Heart left ventricle (tissue), 16 donors: ENCODE measurements at regions not wholly inside any gene's neighbourhood (a gene's known extent, or its start where the extent isn't known, plus 50 kb on each side); places are given as distances from the start of the nearest gene placed in this dataset.

ENCODE experiments used
- ATAC-seq, 4 donors: fragments of 200-7000 bp; cut with Tn5 transposase; one replicate each; pipeline ENCODE4 v1.9.1; 2020 to 2022; ENCODE audit warnings: moderate library complexity in 4 of 4, mild to moderate bottlenecking in 3 of 4, moderate number of reproducible peaks in 1 of 4
- DNase-seq, 5 donors: peaks; one replicate each; pipeline ENCODE4 v3.0.0-alpha.2; 2020
- H3K27ac ChIP-seq, 12 donors: fragments of 200-600 bp; sonication (generic) in 4 of 12; one replicate each; pipeline versions ENCODE4 v1.5.0 to v1.8.0; 2016 to 2022; ENCODE audit warnings: mild to moderate bottlenecking in 2 of 12
- H3K27me3 ChIP-seq, 9 donors: fragments of 200-600 bp; sonication (generic) in 2 of 9; one replicate each; pipeline versions ENCODE4 v1.5.1 to v1.8.0; 2016 to 2022; ENCODE audit warnings: mild to moderate bottlenecking in 3 of 9
- H3K36me3 ChIP-seq, 9 donors: fragments of 200-600 bp; sonication (generic) in 2 of 9; one replicate each; pipeline versions ENCODE4 v1.5.0 to v1.8.0; 2018 to 2022; ENCODE audit warnings: mild to moderate bottlenecking in 2 of 9
- H3K4me1 ChIP-seq, 12 donors: fragments of 200-600 bp; sonication (generic) in 4 of 12; one replicate each; pipeline versions ENCODE4 v1.5.0 to v1.8.0; 2016 to 2022; ENCODE audit warnings: mild to moderate bottlenecking in 3 of 12
- H3K4me3 ChIP-seq, 12 donors: fragments of 200-600 bp; sonication (generic) in 4 of 12; one replicate each; pipeline versions ENCODE4 v1.5.0 to v1.8.0; 2017 to 2022; ENCODE audit warnings: mild to moderate bottlenecking in 9 of 12, moderate library complexity in 4 of 12
- H3K9me3 ChIP-seq, 12 donors: fragments of 200-600 bp; sonication (generic) in 4 of 12; one replicate each; pipeline versions ENCODE4 v1.5.0 to v1.8.0; 2016 to 2022; ENCODE audit warnings: mild to moderate bottlenecking in 1 of 12
- POLR2A ChIP-seq, 2 donors: fragments of 450-650 bp; IDR thresholded peaks; one replicate each; pipeline ENCODE4 v1.6.1; 2017; ENCODE audit warnings: antibody characterized with exemption in 2 of 2, mild to moderate bottlenecking in 2 of 2, moderate library complexity in 2 of 2
- WGBS, 4 donors: extraction: QIAGEN DNeasy Blood & Tissue Kit in 2 of 4; methylation state at CpG; one replicate each; pipeline versions ENCODE4 v1.1.5 to v1.1.7; 2013 to 2018; 5-methylcytosine and 5-hydroxymethylcytosine counted together
- intact Hi-C, 10 donors: fragments of 100-400 bp; cut with DNase I; formaldehyde crosslinking; loops; one replicate each; pipeline versions ENCODE4 v1.11.1 to v1.14.2; 2022
- TF ChIP-seq, protein P1 (sequence below), 12 donors: fragments of 200-600 bp; sonication (generic) in 4 of 12; IDR thresholded peaks; one replicate each; pipeline versions ENCODE4 v1.5.0 to v1.8.0; 2018 to 2022; ENCODE audit warnings: antibody characterized with exemption in 12 of 12, mild to moderate bottlenecking in 5 of 12
- donor health status: ischemic (EF 13 %, LVEDD 7.1; RV severe dilation, severe dysfunction).
- donor health status: healthy with polysubstance abuse.
- donor health status: DM: no; HTN: yes; CAD: no.
- donor health status: DM: no; HTN: no; CAD: no.
- donor health status: ischemic (EF 25% LVEDD 6.9; RV normal size, moderate dysfunction).
- donor health status: ischemic (EF 25% LVEDD 5.7; RV mildly dilated, moderate dysfunction).
- donor health status: healthy.
- donor health status: DM: yes; HTN: yes; CAD: no.
- donor health status: ischemic (EF 35%, LVEDD 5.7; RV mildly dilated, moderate dysfunction).
- donor health status: nonischemic (EF 11% LVEDD 7.7; RV severe dilation, severe dysfunction).
- donor health status: DM: yes; HTN: yes; CAD: no.
- donor health status: PGD.
- donor health status: ischemic (EF 29% LVEDD 5.4; RV normal size, mild dysfunction).
- donor health status: nonischemic (EF 23%, LVEDD 6.1; RV moderate dilation, normal function).

DNA sequence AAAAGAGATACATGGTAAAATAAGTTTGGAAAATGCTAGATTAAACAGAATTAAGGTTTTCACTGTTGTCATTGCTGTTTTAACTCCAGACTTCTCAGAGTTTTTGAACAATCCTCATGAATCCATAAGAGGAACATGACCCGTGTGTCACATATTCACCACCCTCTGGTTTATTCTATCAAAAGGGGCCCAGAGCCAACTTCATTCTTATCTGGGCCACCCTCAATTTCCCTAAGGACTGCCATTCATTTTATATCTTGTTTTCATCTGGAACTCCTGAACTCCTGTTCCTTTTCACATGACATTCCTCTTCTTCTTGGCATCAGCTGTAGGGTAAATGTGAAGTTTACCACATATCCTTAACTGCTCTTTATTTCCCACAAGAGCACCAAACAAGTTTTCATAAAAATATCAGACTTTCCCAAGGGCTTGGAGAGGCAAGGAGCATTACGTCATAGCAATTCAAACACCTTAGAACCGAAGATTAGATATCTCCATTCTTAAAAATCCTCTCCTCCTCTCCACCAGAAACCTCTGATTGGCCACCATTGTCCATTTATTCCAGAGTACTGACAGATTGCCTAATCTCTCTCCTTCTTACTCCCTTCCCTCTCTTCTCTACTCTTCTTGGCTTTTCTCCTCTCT is 225.2 kb downstream of the SEC23A start:
- Histone ChIP-seq H3K9me3 (no peaks in the 10 kb centered on the region), H3K27me3 (no peaks in the 10 kb centered on the region), H3K27ac (peak overlapping the region in 8 of 12 donors; percentile 9 to 54 (median 26)), H3K4me1 (peaks cover 0 to 23% (median 11%) of the 10 kb centered on the region in 12 donors), H3K4me3 (no peak overlapping the region), H3K36me3 (no peaks in the 10 kb centered on the region)
- DNase-seq (no peak), ATAC-seq (peak in 1 of 4 donors; percentile 9)
- no peak for TF ChIP-seq POLR2A (IDR thresholded peaks at IDR 0.05)
- TF ChIP-seq, protein P1, sequence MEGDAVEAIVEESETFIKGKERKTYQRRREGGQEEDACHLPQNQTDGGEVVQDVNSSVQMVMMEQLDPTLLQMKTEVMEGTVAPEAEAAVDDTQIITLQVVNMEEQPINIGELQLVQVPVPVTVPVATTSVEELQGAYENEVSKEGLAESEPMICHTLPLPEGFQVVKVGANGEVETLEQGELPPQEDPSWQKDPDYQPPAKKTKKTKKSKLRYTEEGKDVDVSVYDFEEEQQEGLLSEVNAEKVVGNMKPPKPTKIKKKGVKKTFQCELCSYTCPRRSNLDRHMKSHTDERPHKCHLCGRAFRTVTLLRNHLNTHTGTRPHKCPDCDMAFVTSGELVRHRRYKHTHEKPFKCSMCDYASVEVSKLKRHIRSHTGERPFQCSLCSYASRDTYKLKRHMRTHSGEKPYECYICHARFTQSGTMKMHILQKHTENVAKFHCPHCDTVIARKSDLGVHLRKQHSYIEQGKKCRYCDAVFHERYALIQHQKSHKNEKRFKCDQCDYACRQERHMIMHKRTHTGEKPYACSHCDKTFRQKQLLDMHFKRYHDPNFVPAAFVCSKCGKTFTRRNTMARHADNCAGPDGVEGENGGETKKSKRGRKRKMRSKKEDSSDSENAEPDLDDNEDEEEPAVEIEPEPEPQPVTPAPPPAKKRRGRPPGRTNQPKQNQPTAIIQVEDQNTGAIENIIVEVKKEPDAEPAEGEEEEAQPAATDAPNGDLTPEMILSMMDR (IDR thresholded peaks at IDR 0.05) = no peak
- 27 to 36% (median 32%) methylated on average over 3 of the region's 3 CpGs for WGBS, 4 donors
- intact Hi-C loops = loop anchor here in 5 of 10 donors (5.0 to 10.0 kb wide), 5 partner anchors 117 to 973 kb away; no protein-coding TSS in a partner anchor

DNA sequence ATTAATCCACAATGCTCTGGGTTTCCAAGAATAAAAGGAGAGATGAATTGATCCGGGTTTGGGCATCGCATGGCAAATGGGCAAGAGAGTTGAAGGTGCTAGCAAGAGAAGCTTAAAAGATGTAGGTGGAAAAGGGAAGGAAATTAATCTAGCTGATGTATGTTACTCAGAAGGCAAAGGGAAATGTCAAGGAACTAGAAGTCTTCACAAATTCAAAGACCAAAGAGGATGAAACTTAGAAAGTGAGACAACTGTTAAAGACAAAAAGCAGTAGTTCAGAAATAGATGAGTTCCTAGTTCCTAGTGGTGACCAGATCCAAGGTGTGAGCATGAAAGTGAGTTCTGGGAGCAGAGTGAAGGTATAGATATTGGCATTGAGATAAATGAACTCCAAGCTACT is 228.3 kb downstream of the SEC23A start:
- Histone ChIP-seq H3K4me1 (peaks cover 0 to 18% (median 5%) of the 10 kb centered on the region in 12 donors), H3K27me3 (no peaks in the 10 kb centered on the region), H3K27ac (peak overlapping the region in 1 of 12 donors; percentile 70), H3K4me3 (no peak overlapping the region), H3K9me3 (no peaks in the 10 kb centered on the region), H3K36me3 (no peaks in the 10 kb centered on the region)
- no peak for DNase-seq
- no peak for ATAC-seq
- WGBS, 4 donors = 90 to 98% (median 98%) methylated on average over 2 of the region's 2 CpGs
- TF ChIP-seq, protein P1 (IDR thresholded peaks at IDR 0.05) = no peak
- TF ChIP-seq POLR2A (IDR thresholded peaks at IDR 0.05) = no peak
- intact Hi-C loops = loop anchor here in 5 of 10 donors (5.0 to 10.0 kb wide), 5 partner anchors 120 to 970 kb away; no protein-coding TSS in a partner anchor

DNA sequence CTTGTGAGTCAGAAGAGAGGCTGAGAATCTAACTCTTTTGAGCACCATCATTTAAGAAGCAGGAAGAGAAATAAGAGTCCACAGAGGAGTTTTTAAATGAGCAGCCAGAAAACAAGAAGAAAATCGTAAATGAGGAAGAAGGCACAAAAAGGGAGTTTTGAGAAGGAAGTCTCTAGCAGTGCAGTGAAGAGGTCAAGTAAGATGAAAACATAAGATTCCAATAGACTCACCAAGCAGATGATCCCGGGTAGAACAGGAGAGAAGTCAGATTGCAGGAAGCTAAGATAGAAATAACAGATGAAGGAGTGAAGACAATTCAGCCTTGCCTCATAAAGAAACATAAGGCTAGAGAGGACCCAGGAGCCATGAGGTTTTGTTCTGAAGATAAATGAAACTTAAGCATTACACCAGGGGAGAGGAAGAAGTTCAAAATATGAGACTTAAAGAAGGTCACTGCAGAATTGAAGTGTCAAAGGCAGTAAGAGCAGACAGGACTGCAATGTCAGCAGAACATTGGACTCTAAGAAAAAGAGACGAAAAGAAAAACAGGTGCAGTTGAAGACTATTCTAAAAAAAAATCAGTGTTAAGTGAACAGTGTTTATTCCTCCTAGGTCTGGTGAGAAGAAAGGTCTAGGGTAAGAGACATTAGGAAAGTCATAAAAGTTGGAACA is 229.0 kb downstream of the SEC23A start:
- H3K4me3 ChIP-seq = no peak overlapping the region
- intact Hi-C loops = loop anchor here in 5 of 10 donors (10.0 kb wide), 4 partner anchors 121 to 969 kb away; no protein-coding TSS in a partner anchor
- H3K4me1 ChIP-seq = peaks cover 0 to 20% (median 5%) of the 10 kb centered on the region in 12 donors
- no peak for DNase-seq
- H3K27ac ChIP-seq = peak overlapping the region in 1 of 12 donors; percentile 70
- H3K27me3 ChIP-seq = no peaks in the 10 kb centered on the region
- no peaks in the 10 kb centered on the region for H3K9me3 ChIP-seq
- TF ChIP-seq, protein P1 (IDR thresholded peaks at IDR 0.05) = no peak
- no peak for TF ChIP-seq POLR2A (IDR thresholded peaks at IDR 0.05)
- 60 to 67% (median 64%) methylated on average over 3 of the region's 3 CpGs for WGBS, 4 donors
- peak in 1 of 4 donors; percentile 42 for ATAC-seq
- H3K36me3 ChIP-seq = no peaks in the 10 kb centered on the region

DNA sequence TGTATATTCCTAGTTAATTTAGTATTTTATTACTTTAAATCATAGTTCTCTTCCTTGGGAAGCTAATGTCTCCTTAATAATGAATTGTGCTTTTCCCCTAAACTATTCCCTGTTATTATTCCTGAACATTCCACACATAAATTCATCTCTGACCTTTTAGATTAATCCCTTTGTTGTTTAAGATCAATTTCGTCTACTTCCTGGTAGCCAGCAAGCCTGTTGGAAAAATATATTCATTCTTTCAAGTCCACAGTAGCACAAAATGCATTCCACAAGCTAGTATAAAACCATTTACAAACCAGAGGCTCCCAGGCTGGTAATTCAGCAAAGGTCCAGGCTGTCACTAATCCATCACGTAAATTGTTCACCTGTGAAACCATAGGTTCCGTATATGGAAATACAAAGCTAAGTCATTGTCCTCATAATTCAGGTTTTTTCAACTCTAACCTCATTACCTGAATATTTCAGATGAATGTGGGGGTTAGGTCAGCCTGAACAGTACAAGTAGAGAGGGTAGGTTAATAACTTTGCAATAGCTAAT is 232.7 kb downstream of the SEC23A start:
- H3K4me3 ChIP-seq = no peak overlapping the region
- TF ChIP-seq, protein P1 (IDR thresholded peaks at IDR 0.05) = no peak
- TF ChIP-seq POLR2A (IDR thresholded peaks at IDR 0.05) = no peak
- no peak for ATAC-seq
- WGBS, 4 donors = 82 to 86% (median 85%) methylated on average over 3 of the region's 3 CpGs
- H3K36me3 ChIP-seq = no peaks in the 10 kb centered on the region
- H3K27me3 ChIP-seq = no peaks in the 10 kb centered on the region
- H3K4me1 ChIP-seq = peaks cover 0 to 24% (median 0%) of the 10 kb centered on the region in 12 donors
- H3K27ac ChIP-seq = no peak overlapping the region
- no peak for DNase-seq
- H3K9me3 ChIP-seq = no peaks in the 10 kb centered on the region
- intact Hi-C loops = loop anchor here in 5 of 10 donors (10.0 kb wide), 4 partner anchors 124 to 966 kb away; no protein-coding TSS in a partner anchor
